Caco-2 (cell line): ENCODE measurements at regions not wholly inside any gene's neighbourhood (a gene's known extent, or its start where the extent isn't known, plus 50 kb on each side); places are given as distances from the start of the nearest gene placed in this dataset.

ENCODE experiments used
- BruUV-seq: library from RNA; stranded (reverse); fragments of 400-500 nt; replicated peaks from 2 replicates; lab custom pipeline; 2021; lab: Mats Ljungman, UMichigan
- CTCF ChIA-PET: fragments of 300-600 bp; sonication (Branson Sonifier 250); formaldehyde crosslinking; loops from one replicate; lab custom pipeline; 2022; ENCODE audit warnings: antibody characterized with exemption; lab: Charles Lee
- POLR2A ChIA-PET: fragments of 300-600 bp; sonication (Branson Sonifier 250); formaldehyde crosslinking; loops from one replicate; lab custom pipeline; 2022; ENCODE audit warnings: antibody characterized with exemption; lab: Charles Lee
- DNase-seq, 2 experiments: peaks; one replicate each; pipeline versions ENCODE4 v3.0.0 to v3.0.0-alpha.2; 2020 to 2022
- H3K27me3 ChIP-seq: replicated peaks from 2 replicates; pipeline ENCODE4 v1.6.0; 2011; ENCODE audit warnings: low read length; ENCODE audit not compliant: control insufficient read depth, insufficient read depth
- H3K36me3 ChIP-seq: 2 replicates; pipeline ENCODE4 v1.5.1; 2011; ENCODE audit warnings: low read length; ENCODE audit not compliant: control insufficient read depth, insufficient read depth
- H3K4me1 ChIP-seq: fragments of 250-450 bp; sonication (Bioruptor Pico); 2 replicates; pipeline ENCODE4 v1.5.1; 2020; ENCODE audit warnings: mild to moderate bottlenecking
- H3K4me3 ChIP-seq: 2 replicates; pipeline ENCODE4 v1.5.1; 2011; ENCODE audit warnings: low read depth, mild to moderate bottlenecking, control low read depth, low read length
- H3K9me3 ChIP-seq: fragments of 250-450 bp; sonication (Bioruptor Pico); 2 replicates; pipeline ENCODE4 v1.5.1; 2020; ENCODE audit warnings: mild to moderate bottlenecking, moderate library complexity
- H3K27ac Mint-ChIP-seq: one replicate; pipeline ENCODE4 v1.8.0; 2022; ENCODE audit warnings: mixed read lengths; ENCODE audit not compliant: unreplicated experiment
- H3K27me3 Mint-ChIP-seq: one replicate; pipeline ENCODE4 v1.8.0; 2022; ENCODE audit warnings: mixed read lengths; ENCODE audit not compliant: insufficient read depth, unreplicated experiment
- H3K36me3 Mint-ChIP-seq: one replicate; pipeline ENCODE4 v1.8.0; 2022; ENCODE audit warnings: mild to moderate bottlenecking, mixed read lengths; ENCODE audit not compliant: insufficient read depth, unreplicated experiment
- H3K4me1 Mint-ChIP-seq: one replicate; pipeline ENCODE4 v1.8.0; 2022; ENCODE audit warnings: low read depth, mixed read lengths; ENCODE audit not compliant: unreplicated experiment
- H3K4me3 Mint-ChIP-seq: one replicate; pipeline ENCODE4 v1.8.0; 2022; ENCODE audit warnings: mild to moderate bottlenecking, moderate library complexity, mixed read lengths; ENCODE audit not compliant: unreplicated experiment
- H3K9me3 Mint-ChIP-seq: one replicate; pipeline ENCODE4 v1.8.0; 2022; ENCODE audit warnings: mixed read lengths; ENCODE audit not compliant: unreplicated experiment
- CTCF ChIP-seq, 2 experiments: fragments of 200-600 bp in 1 of 2; IDR thresholded peaks; 1 replicate in 1 of 2; 2 replicates in 1 of 2; pipeline versions ENCODE4 v1.5.1 to v1.8.0; 2011 to 2022; ENCODE audit warnings: antibody characterized with exemption in 1 of 2, control low read depth in 1 of 2, inconsistent platforms in 1 of 2, low read depth in 1 of 2, low read length in 1 of 2, mild to moderate bottlenecking in 1 of 2, moderate library complexity in 1 of 2; ENCODE audit not compliant: insufficient read depth in 1 of 2, severe bottlenecking in 1 of 2, unreplicated experiment in 1 of 2
- intact Hi-C: fragments of 100-400 bp; cut with micrococcal nuclease; formaldehyde crosslinking; loops from one replicate; pipeline ENCODE4 v1.10.0; 2022; ENCODE audit not compliant: unreplicated experiment

DNA sequence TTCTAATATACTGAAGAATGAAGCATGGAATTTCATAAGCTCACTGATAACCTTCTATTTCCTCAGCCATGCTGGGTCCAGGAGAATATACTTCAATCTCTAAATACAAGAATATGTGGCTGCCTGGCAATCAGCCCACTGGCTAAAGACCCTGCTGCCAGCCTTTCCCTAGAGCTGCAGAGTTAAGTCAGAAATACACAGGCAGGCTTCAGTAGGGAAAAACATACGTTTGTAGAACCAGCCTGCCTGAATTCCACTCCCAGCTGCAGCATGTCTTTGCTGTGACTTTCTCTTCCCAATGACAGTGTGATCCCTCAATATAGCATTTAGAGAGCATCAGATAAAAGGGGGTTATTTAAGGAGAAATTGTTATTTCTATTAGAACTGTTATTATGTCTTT lies 289.1 kb downstream of the PCDH19 start:
- CTCF ChIA-PET, result no interaction called here
- BruUV-seq, result no TSS peak

DNA sequence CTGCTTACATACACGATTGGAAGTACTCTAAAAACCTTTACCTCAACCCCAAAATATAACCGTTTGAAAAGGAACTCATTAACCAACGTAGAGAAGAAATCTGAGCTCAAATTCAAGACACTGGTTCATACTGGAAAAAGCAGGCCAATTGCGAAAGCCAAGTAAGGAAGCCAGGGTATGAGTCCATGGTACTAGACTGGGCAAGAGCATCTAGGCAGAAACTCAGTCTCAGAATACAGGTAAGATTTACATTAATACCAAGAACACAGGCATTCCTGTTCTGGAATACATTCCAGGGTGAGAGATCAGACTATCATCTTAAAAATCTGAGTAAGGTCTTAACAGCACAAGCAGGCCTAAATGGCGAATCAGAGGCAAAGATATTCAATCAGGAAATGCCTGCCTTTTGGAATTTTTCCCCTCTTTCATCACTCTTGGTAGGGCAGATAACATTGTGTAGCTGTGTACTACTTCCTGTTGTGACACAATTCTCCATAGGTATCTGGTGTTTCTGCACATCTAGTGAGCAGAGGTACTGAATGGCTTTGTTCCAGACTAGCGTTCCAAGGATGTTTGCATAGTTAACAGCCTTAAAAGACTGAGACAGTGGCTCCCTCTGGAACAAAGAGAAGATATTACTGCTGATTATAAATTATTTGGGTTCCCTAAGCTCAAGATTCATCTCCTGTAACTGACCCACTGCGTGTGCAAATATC lies 311.3 kb downstream of the PCDH19 start:
- intact Hi-C loops, result no loop called here
- no peak for TF ChIP-seq CTCF (IDR thresholded peaks at IDR 0.05; ENCODE audit: insufficient read depth in 1 of 2, low read depth in 1 of 2, low read length in 1 of 2, severe bottlenecking in 1 of 2, unreplicated experiment in 1 of 2)
- Mint-ChIP-seq H3K36me3 (no peaks in the 10 kb centered on the region), H3K4me1 (no peaks in the 10 kb centered on the region), H3K27ac (no peak overlapping the region), H3K4me3 (no peak overlapping the region), H3K9me3 (no peaks in the 10 kb centered on the region), H3K27me3 (no peaks in the 10 kb centered on the region)
- peak in 1 of 2 experiments; percentile 0 for DNase-seq
- Histone ChIP-seq H3K4me1 (no peaks in the 10 kb centered on the region), H3K27me3 (no peaks in the 10 kb centered on the region), H3K9me3 (no peaks in the 10 kb centered on the region), H3K36me3 (no peaks in the 10 kb centered on the region), H3K4me3 (no peak overlapping the region)
- ChIA-PET POLR2A (no interaction called here), CTCF (interaction anchor here (0.6 kb wide), 1 partner anchor 349 kb away, joined by 3 read pairs; no protein-coding TSS in a partner anchor)
- BruUV-seq, result no TSS peak

More for the DNA sequence above, 289.1 kb downstream of the PCDH19 start:
- Mint-ChIP-seq H3K9me3 (no peaks in the 10 kb centered on the region), H3K27me3 (peaks cover 2% of the 10 kb centered on the region), H3K4me1 (peaks cover 4% of the 10 kb centered on the region), H3K4me3 (no peak overlapping the region), H3K27ac (no peak overlapping the region), H3K36me3 (no peaks in the 10 kb centered on the region)
- Histone ChIP-seq H3K36me3 (no peaks in the 10 kb centered on the region), H3K27me3 (no peaks in the 10 kb centered on the region), H3K9me3 (no peaks in the 10 kb centered on the region), H3K4me1 (no peaks in the 10 kb centered on the region), H3K4me3 (no peak overlapping the region)
- POLR2A ChIA-PET, result no interaction called here
- no peak for TF ChIP-seq CTCF (IDR thresholded peaks at IDR 0.05; ENCODE audit: insufficient read depth in 1 of 2, low read depth in 1 of 2, low read length in 1 of 2, severe bottlenecking in 1 of 2, unreplicated experiment in 1 of 2)
- intact Hi-C loops, result no loop called here
- no peak for DNase-seq

DNA sequence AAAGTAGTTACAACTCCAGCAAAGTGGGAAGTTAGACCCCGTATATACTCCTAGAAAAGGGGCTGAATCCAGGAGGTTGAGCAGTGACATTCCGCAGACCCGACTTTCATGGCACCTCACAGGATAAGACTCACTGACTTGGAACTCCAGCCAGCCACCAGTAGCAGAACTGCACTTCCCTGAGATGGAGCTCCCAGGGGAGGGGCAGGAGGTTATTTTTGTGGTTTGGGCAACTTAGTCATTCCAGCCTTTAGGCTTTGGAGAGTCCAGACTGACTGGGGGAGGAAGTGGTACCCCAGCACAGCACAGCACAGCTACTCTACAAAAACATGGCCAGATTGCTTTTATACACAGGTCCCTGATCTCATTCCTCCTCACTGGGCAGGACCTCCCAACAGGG lies 319.1 kb downstream of the PCDH19 start:
- no peak for DNase-seq
- H3K27me3 Mint-ChIP-seq, result no peaks in the 10 kb centered on the region
- ChIA-PET POLR2A (no interaction called here), CTCF (no interaction called here)
- intact Hi-C loops, result no loop called here
- no peaks in the 10 kb centered on the region for H3K9me3 Mint-ChIP-seq
- no peak overlapping the region for H3K27ac Mint-ChIP-seq
- TF ChIP-seq CTCF (IDR thresholded peaks at IDR 0.05; ENCODE audit: insufficient read depth in 1 of 2, low read depth in 1 of 2, low read length in 1 of 2, severe bottlenecking in 1 of 2, unreplicated experiment in 1 of 2), result no peak
- Histone ChIP-seq H3K9me3 (no peaks in the 10 kb centered on the region), H3K4me3 (no peak overlapping the region), H3K4me1 (no peaks in the 10 kb centered on the region), H3K36me3 (no peaks in the 10 kb centered on the region), H3K27me3 (no peaks in the 10 kb centered on the region)
- BruUV-seq, result no TSS peak
- H3K4me3 Mint-ChIP-seq, result no peak overlapping the region
- no peaks in the 10 kb centered on the region for H3K36me3 Mint-ChIP-seq
- no peaks in the 10 kb centered on the region for H3K4me1 Mint-ChIP-seq
